ENCODE measurements at regions not wholly inside any gene's neighbourhood (a gene's known extent, or its start where the extent isn't known, plus 50 kb on each side); places are given as distances from the start of the nearest gene placed in this dataset.

DNA sequence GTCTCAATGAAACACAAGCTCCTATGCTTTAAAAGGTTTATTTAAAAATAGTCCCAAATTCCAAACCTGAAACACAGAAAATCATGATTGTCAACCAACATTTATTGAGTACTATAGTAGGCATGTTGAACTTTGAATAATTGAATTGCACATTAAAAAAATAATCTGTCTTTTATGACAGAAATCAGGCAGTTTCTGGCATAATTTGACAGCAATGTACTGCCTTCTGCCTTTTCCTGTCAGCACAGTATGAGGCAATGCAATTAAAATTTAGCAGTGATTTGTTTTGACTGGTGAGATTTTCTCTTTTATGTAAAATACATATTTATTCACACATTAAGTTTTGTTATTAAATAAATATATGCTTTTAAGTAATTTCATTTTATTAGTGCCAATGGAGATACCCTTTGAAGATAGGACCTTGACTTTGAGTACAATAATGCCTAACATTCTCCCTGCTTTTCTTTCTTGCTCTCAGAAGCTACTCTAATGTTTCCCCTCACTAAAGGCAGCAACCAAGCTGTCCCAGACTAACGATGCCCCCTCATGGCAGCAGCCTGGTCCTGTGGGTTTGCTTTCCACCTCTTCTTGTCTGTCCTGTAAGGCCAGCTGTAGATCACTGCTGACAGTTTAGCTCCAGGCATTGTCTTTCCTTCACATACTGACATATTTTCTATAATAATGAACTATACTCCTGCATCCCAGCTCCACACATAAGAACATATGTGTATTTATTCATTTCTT is 346.7 kb downstream of the IL20RB start:
- Histone ChIP-seq H3K4me1 (no peaks in the 10 kb centered on the region), H3K27ac (no peak overlapping the region), H3K9me3 (no peaks in the 10 kb centered on the region), H3K36me3 (ENCODE audit: low read depth, missing control alignments) (no peaks in the 10 kb centered on the region), H3K27me3 (no peaks in the 10 kb centered on the region), H3K4me3 (no peak overlapping the region)
- 64% methylated on average over 1 of the region's 1 CpG for WGBS, 2 donors
- intact Hi-C loops (cut with DNase I; ENCODE audit: low total_unique reads) = no loop called here
- peak; percentile 16 for DNase-seq
- TF ChIP-seq, protein P1, sequence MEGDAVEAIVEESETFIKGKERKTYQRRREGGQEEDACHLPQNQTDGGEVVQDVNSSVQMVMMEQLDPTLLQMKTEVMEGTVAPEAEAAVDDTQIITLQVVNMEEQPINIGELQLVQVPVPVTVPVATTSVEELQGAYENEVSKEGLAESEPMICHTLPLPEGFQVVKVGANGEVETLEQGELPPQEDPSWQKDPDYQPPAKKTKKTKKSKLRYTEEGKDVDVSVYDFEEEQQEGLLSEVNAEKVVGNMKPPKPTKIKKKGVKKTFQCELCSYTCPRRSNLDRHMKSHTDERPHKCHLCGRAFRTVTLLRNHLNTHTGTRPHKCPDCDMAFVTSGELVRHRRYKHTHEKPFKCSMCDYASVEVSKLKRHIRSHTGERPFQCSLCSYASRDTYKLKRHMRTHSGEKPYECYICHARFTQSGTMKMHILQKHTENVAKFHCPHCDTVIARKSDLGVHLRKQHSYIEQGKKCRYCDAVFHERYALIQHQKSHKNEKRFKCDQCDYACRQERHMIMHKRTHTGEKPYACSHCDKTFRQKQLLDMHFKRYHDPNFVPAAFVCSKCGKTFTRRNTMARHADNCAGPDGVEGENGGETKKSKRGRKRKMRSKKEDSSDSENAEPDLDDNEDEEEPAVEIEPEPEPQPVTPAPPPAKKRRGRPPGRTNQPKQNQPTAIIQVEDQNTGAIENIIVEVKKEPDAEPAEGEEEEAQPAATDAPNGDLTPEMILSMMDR (IDR thresholded peaks at IDR 0.05) = no peak
- no peak for TF ChIP-seq POLR2A (IDR thresholded peaks at IDR 0.05)

DNA sequence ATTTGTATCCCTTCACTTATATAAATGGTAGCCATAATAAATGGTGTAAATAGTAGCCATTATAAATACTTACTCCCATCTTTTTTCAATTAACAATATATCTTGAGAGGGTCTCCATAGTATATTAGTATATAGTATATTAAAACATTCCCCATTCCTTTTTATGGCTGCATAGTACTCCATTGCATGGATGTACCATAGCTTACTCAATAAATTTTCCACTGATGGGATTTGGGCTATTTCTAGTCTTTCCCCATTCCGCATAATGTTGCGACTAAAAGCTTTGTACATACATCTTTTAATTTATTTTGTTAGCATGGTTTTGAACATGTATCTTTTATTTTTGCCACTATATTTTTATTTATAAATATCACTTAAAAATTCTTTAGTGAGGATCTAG is 366.3 kb downstream of the IL20RB start:
- Histone ChIP-seq H3K27ac (no peak overlapping the region), H3K4me3 (no peak overlapping the region), H3K36me3 (ENCODE audit: low read depth, missing control alignments) (no peaks in the 10 kb centered on the region), H3K4me1 (no peaks in the 10 kb centered on the region), H3K27me3 (no peaks in the 10 kb centered on the region), H3K9me3 (no peaks in the 10 kb centered on the region)
- no peak for DNase-seq
- TF ChIP-seq, protein P1 (IDR thresholded peaks at IDR 0.05) = no peak
- no peak for TF ChIP-seq POLR2A (IDR thresholded peaks at IDR 0.05)
- intact Hi-C loops (cut with DNase I; ENCODE audit: low total_unique reads) = no loop called here
- 95 to 96% methylated on average over 2 of the region's 2 CpGs for WGBS, 2 donors

DNA sequence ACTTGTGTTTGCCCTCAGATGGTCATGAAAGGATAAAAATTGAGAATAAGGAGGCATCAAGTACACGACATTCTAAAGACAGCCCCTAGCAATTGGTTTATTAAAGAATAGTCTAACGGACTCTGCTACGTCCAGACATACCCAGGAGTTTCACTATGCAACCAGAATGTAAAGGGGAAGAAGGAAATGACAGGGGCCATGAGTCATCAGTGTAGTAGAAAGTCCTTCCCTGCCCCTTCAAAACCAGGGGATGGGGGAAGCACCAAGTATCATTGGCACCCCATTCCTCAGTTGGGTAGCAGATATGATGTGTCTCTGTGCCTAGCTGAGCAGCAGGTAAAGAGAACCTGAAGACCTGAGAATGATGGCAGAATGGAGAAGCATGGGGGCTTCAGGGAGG is 367.4 kb downstream of the IL20RB start:
- H3K9me3 ChIP-seq = no peaks in the 10 kb centered on the region
- H3K27ac ChIP-seq = no peak overlapping the region
- DNase-seq = no peak
- intact Hi-C loops (cut with DNase I; ENCODE audit: low total_unique reads) = no loop called here
- H3K4me3 ChIP-seq = no peak overlapping the region
- no peak for TF ChIP-seq POLR2A (IDR thresholded peaks at IDR 0.05)
- TF ChIP-seq, protein P1 (IDR thresholded peaks at IDR 0.05) = no peak
- no peaks in the 10 kb centered on the region for H3K36me3 ChIP-seq (ENCODE audit: low read depth, missing control alignments)
- WGBS, 2 donors = 82 to 86% methylated on average over 3 of the region's 3 CpGs
- H3K4me1 ChIP-seq = no peaks in the 10 kb centered on the region
- H3K27me3 ChIP-seq = no peaks in the 10 kb centered on the region

DNA sequence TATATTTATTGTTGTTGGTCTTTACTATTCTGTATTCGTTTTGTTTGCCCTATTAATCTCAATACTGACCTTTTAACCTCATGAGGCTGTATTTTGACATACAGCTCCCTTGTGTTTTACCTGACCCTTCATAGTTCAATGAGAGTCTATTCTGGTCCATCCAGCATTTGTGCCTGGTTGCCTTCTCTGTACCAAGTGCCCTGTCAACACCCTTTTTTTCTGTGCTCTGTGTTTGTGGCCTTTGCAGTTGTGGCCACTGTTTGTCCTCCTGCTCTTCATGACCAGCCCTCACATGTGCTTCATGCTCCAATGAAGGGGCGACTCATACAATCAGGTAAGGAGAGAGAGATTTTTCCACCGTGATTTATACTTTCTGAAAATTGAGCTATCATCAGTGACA is 368.2 kb downstream of the IL20RB start:
- Histone ChIP-seq H3K36me3 (ENCODE audit: low read depth, missing control alignments) (no peaks in the 10 kb centered on the region), H3K9me3 (no peaks in the 10 kb centered on the region), H3K4me1 (no peaks in the 10 kb centered on the region), H3K27me3 (no peaks in the 10 kb centered on the region), H3K27ac (no peak overlapping the region), H3K4me3 (no peak overlapping the region)
- 79 to 80% methylated on average over 3 of the region's 3 CpGs for WGBS, 2 donors
- DNase-seq = no peak
- intact Hi-C loops (cut with DNase I; ENCODE audit: low total_unique reads) = no loop called here
- TF ChIP-seq, protein P1 (IDR thresholded peaks at IDR 0.05) = no peak
- no peak for TF ChIP-seq POLR2A (IDR thresholded peaks at IDR 0.05)

DNA sequence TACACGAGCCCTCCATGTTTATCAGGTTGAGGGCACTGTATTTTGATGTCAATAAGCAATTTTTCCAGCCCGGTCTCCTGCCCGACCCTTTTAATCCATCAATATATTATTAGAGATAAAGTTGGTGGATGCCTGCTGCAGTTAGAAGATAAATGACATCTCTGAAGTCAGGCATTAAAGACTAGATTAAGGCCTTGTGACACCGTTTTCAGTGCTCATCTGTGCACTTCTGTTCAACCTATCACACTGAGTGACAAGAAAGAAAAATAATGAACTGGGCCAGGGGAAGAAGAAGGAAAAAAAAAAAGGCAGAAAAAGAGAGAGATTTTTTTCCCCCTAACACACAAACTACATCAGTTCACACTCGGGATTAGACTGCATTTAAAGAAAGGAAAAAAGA is 371.8 kb downstream of the IL20RB start:
- no peaks in the 10 kb centered on the region for H3K36me3 ChIP-seq (ENCODE audit: low read depth, missing control alignments)
- H3K27me3 ChIP-seq = no peaks in the 10 kb centered on the region
- no peak for DNase-seq
- 55 to 61% methylated on average over 5 of the region's 5 CpGs for WGBS, 2 donors
- TF ChIP-seq, protein P1 (IDR thresholded peaks at IDR 0.05) = no peak
- no peak for TF ChIP-seq POLR2A (IDR thresholded peaks at IDR 0.05)
- H3K9me3 ChIP-seq = no peaks in the 10 kb centered on the region
- no peak overlapping the region for H3K4me3 ChIP-seq
- intact Hi-C loops (cut with DNase I; ENCODE audit: low total_unique reads) = no loop called here
- H3K4me1 ChIP-seq = no peaks in the 10 kb centered on the region
- H3K27ac ChIP-seq = no peak overlapping the region
